CD4-positive, alpha-beta T cell treated with Interleukin-17A for 4 hours (primary cell): ENCODE measurements at regions not wholly inside any gene's neighbourhood (a gene's known extent, or its start where the extent isn't known, plus 50 kb on each side); places are given as distances from the start of the nearest gene placed in this dataset.

Source experiments
- DNase-seq: peaks from one replicate; pipeline ENCODE4 v3.0.0-alpha.2; 2020; ENCODE audit warnings: mixed read lengths

DNA sequence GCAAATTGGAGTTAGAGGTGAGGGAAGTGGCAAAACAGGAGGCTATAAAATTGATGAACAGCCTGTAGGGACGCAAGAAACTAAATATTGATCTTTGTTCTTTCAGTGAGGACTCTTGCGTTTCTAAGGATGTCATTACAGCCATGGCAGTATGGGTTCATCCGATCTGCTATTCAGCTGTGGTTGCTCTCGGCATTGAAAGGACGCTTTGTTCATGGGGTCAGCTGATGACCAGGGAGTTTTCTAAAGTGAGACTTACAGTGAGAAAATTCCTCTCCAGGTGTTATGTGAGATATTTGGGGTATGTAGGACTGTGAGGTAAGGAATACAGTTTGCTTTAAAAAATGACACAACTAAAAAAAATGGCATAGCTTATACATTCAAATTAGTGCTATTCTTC is 52.7 kb upstream of the PELI1 start:
- DNase-seq, result no peak

DNA sequence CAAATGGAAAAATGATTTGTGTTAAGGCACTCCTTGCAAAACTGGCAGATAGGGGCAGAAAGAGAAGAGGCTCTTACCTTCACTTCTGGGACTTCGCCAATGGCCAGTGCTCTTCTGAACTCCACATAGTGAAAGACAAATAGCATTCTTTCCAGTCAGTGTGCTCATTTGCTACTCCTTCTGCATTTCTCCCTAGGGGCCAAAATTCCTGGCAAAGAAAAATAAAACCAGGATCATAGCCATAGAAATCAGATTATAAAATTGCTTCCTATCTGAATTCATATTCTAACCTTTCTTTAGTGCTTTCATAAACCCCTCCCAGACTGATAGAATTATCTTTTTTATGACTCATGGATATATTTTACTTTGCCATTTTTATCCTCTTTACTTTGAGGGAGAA is 56.9 kb upstream of the PELI1 start:
- DNase-seq, result no peak

DNA sequence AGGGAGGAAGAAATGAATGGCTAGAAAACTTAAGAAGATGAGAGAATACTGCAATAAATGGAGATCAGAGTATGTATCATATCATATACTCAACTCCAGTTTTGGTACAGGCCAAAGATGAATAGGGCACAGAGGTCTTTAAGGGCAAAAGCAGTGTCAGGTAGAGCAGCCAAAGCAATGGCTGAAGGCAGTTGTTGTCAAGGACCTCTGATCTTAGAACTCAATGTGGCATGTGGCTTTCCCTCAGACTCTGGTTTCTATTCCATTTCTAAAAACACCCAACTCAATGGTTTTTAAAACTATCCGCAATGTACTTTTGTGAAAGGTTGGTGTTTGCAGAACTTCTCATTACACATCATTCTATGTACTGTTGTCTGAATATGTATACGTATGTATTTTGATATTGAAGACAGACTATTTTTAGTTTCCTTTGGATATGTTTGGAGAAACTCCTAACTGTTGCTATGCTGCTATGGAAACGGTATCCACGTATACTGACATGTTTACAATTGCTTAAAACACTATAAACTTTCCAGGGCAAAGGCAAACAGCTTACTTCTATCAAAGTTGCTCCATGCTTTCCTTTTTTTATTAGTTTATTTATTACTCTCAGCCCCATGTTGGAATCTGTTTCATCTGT is 58.1 kb upstream of the PELI1 start:
- DNase-seq, result no peak

DNA sequence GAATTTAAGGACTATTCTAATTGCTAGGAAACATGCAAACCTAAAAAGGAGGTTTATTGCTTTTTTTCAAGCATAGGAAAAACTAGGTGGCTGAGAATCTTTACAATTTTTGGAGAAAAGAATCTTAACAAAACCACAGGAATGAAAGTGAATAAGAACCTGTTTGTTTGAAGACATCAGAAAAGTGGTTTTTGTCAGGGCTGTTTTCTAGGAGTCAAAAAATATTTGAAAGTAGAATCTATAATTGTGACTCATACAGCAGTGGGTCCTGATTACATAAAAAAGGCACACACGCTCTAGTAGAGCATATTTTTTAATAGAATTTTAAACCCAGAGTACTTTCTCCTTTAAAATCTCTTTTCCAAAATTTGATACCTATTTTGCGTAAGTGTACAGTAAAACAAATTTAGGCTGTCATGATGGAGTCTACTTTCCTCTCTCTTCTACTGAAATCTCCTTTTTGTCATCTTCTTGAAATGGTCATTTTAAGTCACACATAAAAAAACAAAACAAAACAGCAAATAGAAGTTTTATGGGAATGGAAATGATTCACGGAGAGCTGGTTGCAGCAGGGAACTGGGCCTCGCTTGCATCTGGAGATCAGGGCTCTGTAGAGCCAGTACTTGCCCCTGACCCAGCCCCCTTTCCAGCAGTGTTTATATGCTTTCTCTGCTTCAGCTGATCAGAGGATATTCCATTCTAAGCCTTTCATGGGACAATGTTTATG is 59.1 kb upstream of the PELI1 start:
- DNase-seq, result no peak

DNA sequence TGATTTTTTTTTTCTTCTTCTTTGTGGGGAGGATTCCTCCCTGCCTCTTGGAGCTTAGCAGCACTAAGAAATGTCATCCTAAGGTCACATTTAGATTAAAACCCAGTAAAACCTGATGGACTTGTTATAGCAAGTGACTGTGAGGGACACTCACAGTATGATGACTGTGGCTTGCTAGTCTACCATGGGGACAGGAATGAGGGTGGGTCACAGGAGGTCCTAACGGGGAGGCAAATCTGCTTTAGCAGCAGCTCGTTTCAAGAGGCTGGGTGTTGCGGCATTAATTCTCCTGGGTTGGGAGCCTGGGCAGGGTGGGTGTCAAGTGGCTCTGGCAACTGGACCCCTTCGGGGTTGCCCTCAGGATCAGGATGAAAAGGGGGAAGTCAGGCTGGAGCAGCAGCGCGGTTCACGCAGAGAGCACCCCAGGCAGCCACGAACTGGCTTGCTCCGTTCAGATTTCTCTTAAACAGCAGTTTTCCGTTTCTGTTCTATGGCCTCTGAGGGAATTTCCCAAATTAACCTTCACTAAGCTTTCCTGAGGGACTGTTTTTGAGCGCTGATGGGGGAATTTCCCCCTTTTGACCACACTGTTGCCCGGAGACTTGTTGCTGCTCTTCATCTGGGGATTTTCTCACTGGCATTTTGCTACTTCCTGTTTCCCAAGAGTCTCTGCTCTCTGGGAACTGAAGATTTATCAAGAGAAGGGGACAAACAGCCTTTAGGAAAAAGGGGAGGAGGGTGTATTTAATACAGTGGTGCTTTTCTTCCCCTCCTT is 59.8 kb upstream of the PELI1 start:
- peak; percentile 36 for DNase-seq

DNA sequence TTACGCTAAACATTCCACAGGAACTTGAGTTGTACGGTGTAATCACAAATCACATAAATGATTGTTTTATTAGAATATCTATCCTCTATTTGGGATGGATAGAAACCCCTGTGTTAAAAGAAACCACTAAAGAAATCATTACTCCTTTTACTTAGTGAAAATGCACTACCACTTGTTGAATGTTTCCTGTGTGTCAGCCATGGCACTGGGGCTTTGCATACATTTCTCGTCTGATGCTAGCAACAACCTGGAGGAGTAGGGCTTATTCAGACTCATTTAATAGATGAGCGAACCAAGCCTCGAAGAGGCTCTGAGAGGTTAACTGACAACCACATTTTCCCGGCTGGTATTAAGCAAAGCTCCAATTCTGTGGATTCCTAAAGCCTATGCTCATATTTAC is 60.5 kb upstream of the PELI1 start:
- DNase-seq, result peak; percentile 50

DNA sequence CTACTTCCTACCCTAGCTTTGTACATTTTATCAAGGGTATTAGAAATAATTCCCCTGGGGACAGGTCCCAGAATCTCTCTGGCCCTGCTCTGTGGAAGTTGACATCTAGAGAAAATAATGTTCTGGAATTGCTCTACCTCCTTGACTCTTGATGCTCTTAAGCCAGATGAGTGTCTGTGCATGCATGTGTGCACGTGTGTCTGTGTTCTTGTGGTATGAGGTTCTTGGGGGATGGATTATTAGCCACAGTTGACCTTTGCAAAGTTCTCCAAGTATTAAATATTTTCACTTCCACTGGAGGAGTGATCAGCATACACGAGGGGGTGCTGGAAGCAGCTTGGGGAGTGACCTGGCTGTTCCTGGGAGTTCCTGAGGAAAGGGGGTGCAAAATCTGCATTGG is 61.2 kb upstream of the PELI1 start:
- no peak for DNase-seq

DNA sequence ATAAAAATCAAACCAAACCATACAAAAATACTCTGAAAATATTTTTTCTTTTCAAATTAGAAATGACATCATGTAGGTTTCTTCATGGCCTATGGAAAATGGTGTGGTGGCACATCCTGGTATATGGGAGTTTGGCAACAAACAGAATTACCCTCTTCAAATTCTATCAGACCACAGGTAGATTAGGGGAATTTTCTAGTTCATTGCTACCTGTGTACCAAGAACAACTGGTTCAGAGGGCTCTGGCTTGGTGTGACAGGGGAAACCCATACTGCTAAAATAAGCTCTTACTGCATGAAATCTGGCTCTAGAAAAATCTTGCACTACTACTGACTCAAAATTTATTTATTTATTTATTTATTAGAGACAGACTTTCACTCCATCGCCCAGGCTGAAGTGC is 63.4 kb upstream of the PELI1 start:
- DNase-seq, result no peak

DNA sequence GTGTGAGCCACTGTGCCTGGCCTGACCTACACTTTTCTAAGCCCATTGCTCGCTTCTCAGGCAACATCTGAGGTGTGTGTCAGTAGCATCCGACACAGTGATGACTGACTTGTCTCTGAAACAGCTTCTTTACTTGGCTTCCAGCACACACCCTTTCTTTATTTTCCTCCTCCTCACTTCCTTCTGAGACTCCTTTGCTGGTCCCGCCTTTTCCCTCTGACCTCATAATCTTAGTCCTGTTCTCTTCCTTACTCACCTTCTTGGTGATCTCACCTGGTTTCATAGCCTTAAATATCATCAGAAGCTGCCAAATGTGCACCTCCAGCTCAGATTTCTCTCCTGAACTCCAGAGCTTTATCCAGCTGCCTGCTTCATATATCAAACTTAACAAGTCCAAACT is 66.6 kb upstream of the PELI1 start:
- DNase-seq, result no peak

DNA sequence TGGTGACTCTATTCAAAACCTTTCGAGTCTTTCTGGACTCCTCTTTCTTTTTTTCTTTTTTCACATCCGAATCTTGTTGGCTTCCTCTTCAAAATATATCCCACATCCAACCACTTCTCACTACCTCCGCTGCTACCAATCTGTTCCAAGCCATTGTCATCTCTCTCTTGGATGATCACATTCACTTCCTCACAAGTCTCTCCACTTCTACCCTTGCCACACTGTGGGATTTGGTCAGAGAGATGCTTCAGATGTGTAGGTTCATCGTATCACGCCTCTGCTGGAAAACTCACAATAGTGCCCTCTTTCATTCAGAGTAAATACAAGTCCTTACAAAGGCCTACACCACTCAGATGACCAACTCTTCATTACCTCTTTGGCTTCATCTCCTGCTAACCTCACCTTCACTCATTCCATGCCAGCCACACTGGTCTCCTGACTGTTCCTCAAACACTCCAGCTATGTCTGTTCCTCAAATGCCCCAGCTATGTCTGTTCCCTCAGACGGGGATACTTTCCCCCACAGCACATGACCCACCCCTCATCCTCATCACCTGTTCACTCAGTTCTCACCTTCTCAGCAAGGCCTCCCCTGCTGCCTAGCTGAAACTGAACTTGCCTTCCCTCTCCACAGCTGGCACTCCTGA is 67.2 kb upstream of the PELI1 start:
- no peak for DNase-seq

DNA sequence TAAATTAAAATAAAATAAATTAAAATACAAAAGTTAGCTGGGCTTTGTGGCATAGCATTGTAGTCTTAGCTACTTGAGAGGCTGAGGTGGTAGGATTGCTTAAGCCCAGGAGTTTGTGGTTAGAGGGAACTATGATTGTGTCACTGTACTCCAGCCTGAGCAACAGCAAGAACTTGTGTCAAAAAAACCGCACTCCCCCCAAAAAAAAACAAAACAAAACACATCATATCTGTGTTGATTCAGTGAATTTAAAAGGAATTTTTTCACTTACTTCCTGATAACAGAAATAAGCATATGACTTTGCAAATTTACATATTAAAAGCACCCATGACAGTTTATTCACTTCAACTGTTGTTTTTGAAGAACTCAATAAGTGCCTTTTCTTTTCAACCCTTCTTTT is 68.1 kb upstream of the PELI1 start:
- peak; percentile 35 for DNase-seq

DNA sequence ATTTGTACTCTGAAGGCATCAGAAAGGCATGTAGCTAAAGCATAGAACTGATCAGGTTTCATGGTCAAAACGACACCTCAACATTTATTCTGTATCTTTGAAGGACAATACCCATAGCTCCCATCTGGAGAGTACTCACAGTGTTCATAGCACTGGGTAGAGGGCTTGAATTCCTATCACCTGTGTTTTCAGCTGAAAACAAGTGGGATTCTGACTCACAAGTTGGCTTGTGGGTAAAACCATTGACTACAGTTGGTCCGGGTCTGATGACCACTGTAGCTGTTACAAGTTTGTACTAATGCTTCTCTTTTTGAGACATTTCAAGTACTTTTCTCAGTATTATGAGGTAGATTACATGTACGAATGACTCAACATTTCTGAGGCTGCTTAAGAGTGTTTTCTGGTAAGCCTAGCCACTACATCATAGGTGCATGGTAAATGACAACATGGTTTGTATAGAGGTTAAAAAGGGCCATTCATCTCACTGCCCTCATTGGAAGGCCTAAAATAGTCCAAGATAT is 68.6 kb upstream of the PELI1 start:
- no peak for DNase-seq

DNA sequence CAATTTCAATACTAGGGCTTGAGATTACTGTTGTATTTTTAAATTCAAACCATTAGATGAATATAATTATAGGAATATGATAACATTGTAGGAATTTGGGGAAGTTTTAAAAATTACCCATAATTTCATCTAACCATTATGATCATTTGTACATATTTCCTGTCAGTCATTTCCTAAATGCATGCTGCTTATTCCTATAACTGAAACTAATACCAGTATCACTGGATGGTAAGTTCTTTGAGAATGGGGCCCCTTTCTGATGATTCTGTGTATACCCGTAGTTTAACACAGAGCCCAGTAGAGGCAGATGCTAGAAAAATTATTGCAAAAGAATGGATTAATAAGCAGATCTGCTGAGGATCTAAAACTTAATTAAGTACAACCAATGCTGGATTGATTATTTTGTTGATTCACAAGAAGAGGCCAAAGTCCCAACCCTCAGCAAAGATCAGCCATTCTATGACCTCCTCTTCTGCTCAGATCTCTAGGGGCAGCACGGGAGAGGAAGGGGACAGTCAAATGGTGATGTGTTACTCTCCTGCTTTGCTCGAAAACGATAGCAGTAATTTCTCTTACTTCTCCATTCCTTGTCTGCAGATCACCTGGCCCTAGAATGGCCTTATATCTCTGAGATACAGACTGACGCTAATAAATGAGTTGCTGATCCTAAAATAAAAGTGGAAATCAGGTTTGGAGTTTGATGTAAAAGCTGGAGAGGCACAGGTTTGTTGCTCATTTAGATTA is 69.5 kb upstream of the PELI1 start:
- no peak for DNase-seq

DNA sequence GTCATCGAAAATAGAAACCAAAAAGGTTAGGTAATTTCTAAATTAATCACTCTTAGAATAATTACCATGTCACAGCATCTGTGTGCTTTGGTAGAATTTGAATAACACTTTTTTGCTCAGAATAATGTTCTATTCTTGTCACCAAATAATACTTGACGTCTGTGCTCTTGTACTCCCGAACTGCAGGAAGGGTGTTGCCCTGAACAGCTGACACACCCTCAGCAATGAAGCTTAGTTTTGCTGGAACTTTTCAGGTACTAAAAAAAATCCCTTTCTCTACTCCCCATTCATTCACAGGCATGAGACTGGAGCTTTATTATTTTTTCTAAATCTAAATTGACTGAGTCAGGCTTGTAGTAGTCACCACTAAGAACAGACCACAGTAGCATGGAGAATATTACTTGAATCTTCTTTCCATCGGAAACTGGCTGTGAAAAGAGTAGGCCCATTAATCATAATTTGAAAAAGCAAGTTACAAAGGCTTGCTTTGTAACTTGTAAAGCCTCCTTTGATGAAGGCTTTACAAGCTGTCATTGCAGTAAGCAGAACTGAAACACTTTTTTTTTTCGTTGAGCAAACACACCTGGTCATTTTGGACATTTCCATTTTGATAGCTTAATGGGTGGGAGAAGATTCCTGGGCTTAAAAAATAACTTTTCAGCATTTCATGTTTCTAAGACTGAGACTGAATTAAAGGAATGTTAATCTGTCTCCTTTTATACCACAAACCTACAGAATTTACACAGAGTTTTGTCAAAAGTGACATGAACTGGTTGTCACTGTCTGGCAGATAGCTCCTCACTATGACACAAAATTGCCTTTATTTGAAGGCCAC is 70.3 kb upstream of the PELI1 start:
- peak; percentile 44 for DNase-seq

DNA sequence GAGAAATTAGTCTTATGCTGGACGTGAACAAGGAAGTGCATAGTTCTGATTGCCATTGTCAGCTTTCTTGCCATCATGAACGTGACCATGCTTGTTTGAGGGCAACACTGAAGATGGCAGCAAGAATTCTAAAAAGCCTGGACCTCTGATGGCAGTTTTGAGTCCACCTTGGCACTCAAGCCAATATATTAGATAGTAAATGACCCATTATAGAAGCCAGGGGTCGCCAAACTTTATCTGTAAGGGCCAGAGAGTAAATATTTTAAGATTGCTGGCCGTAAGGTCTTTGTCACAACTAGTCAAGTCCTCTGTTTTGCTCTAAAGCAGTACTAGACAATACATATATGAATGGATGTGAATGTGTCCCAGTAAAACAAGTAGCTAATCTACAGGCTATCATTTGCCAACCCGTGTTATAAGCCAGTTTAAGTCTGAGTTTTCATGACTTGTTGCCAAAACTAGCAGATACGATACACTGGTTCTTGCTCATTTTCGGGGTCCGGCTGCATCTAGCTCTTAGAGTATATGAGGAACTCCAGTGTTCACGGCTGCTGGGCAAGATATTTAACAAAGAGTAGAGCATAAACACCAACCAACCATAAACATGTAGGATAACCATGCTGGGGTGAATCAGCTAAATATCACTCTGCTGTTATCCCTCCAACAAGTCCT is 73.1 kb upstream of the PELI1 start:
- DNase-seq, result no peak

DNA sequence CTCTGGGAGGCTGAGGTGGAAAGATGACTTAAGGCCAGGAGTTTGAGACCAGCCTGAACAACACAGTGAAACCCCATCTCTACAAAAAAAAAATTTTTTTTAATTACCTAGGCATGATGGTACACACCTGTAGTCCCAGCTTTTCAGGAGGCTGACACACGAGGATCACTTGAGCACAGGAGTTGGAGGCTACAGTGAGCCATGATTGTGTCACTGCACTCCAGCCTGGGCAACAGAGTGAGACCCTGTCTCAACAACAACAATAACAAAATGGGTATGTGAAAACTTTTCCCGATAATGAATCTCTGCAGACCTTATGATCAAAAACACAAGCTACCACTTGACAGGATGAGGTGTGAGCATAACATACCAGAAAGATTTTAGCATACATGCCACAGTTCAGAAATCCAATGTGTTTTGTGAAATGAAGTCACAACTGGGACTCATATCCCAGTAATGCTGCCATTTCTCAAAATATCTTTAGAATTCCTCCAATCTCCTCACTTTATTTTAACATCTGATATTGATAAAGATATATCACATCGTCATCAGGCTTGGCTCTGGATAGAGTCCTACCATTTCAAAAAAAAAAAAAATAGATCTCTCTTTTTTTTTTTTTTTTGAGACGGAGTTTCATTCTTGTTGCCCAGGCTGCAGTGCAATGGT is 74.0 kb upstream of the PELI1 start:
- DNase-seq, result no peak

DNA sequence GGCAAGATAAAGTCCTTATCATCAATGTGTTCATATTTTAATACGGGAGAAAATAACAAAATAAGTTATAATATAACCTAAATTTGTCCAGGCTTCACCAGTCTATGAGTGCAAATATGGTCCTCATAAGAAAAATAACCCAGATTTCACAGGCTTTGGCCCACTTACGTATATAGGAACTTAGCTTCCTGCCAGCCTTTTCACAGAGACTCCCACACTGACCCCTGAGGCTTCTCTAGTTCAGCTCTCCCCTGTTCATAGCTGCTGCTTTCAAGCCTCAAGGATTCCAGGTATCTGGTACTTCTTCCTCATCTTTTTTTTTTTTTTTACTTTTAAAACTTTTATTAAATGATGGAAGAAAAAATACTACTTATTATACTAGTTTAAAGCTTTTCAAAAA is 74.9 kb upstream of the PELI1 start:
- DNase-seq, result no peak

DNA sequence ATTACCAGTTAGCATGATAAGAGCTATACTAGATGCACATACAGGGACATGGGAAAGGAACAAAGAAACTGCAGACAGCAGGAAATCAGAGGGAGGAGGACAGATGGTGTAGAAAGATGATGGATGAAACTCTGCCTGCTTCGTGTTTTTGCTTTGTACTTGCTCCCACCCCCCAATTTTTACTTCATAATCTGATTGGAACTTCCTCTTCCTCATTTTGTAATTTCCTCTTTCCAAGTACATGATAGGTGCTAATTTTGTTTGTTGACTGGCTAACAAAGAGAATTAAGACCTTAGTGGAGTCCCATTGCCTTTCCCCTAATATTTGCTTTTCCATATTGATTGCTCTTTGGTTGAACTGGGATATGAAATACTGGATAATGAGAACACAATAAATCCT is 76.0 kb upstream of the PELI1 start:
- no peak for DNase-seq

DNA sequence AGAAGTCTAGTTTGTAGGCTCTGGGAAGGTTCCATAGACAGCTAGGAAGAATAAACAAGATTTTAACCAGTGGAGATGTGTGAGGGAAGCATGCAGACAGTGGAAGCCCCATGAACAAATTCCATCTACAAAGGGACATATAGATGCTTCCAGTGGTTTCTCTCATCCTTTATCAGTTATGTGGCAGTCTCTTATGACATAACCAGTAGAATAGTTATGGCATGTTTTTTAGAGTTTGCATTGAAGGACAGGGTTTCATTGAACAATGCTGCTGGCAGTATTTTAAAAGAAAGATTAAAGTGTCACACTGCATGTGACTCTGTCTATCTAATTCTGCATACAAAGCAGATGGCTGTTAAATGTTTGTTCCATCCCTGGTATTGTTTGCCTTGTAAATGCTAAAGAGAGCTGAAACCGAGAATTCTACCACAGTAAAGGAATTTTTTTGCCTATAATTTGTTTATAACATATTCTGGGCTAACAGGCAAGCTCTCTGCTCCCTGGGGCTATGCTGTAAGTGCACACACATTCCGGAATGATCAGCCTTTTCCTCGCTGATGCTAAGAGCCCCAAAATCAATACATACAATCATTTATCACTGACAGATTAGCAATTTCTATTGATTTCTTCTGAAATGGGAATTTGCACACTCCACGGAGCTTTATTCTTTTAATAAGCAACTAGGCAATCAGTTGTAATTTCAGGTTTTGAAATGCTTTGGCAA is 76.8 kb upstream of the PELI1 start:
- no peak for DNase-seq

DNA sequence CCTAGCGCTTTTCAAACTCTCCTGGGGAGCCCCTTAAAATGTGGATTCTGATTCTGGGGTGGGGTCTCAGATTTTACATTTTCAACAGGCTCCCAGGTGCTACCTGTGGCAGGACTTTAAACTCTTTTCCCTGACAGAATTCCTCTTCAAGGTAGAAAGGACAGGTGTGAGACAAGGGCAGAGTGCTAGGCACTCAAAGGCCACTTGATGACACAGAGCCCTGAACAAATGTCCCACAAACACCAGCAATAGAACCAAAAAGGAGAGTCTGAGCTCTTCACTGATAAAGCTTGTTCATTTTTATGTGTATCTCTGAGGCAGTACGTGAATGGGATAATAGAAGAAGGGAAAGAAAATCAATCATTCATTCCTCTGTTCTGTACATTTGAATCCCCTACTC is 77.7 kb upstream of the PELI1 start:
- DNase-seq, result no peak
